Neutrophil (primary cell): ENCODE measurements at regions not wholly inside any gene's neighbourhood (a gene's known extent, or its start where the extent isn't known, plus 50 kb on each side); places are given as distances from the start of the nearest gene placed in this dataset.

Experiments used
- H3K27ac ChIP-seq: fragments of 200-600 bp; sonication (generic); 2 replicates; pipeline ENCODE4 v1.5.1; 2016; ENCODE audit warnings: mild to moderate bottlenecking, moderate library complexity
- H3K27me3 ChIP-seq: fragments of 200-600 bp; sonication (generic); 2 replicates; pipeline ENCODE4 v1.6.0; 2016; ENCODE audit warnings: mild to moderate bottlenecking
- H3K36me3 ChIP-seq: fragments of 200-600 bp; sonication (generic); 2 replicates; pipeline ENCODE4 v1.5.1; 2017
- H3K4me1 ChIP-seq, 2 experiments: fragments of 200-600 bp in 1 of 2; sonication (generic) in 1 of 2; 1 replicate in 1 of 2; 2 replicates in 1 of 2; pipeline versions ENCODE4 v1.5.1 to v1.6.1; 2013 to 2016; ENCODE audit warnings: low read depth in 1 of 2, low read length in 1 of 2, mild to moderate bottlenecking in 1 of 2, moderate library complexity in 1 of 2; ENCODE audit not compliant: control insufficient read depth in 1 of 2, insufficient read depth in 1 of 2
- H3K4me3 ChIP-seq, 2 experiments: fragments of 200-600 bp in 1 of 2; sonication (generic) in 1 of 2; 1 replicate in 1 of 2; 2 replicates in 1 of 2; pipeline ENCODE4 v1.5.1; 2013 to 2016; ENCODE audit warnings: low read depth in 1 of 2, low read length in 1 of 2, mild to moderate bottlenecking in 1 of 2, moderate library complexity in 1 of 2
- H3K9me3 ChIP-seq: fragments of 200-600 bp; sonication (generic); 2 replicates; pipeline ENCODE4 v1.5.1; 2016
- TF ChIP-seq, protein P1 (sequence below): fragments of 200-600 bp; sonication (generic); IDR thresholded peaks from 2 replicates; pipeline ENCODE4 v1.5.1; 2016; ENCODE audit warnings: antibody characterized with exemption

DNA sequence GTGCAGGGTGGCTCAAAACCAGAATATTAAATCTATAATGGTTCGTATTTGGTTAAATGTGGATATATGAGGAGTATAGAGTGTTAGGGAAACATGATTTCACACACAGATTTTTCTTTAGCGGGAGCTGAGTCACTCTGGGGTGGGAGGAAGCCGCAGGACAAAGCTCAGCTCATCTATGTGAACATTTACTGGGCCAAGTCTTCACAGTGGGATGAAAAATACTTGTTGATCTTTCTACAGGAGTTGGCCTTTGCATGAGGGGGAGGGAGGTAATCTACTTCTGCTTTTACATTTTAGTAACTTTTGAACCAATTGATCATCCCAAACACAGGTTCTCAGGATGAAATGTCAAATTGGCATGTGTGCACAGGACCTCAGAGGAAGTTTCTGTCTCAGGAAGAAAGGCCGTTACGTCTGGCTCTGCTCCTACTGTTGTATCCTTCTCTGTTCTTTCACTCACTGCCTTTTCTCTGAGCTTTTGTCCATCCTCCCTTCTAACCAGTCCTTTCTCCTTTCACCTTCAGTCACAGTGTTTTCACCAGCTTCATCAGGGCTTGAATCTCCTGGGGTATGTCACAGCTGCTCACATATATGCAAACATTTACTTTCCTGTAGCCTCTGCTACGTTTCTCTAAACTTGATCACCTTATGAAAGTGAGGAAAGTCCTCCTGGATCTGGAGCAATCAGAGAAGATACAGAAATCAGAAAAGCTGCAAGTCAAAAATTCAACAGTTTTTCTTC, 943.3 kb upstream of the FANCL start:
- H3K9me3 ChIP-seq, result no peaks in the 10 kb centered on the region
- no peak overlapping the region for H3K4me3 ChIP-seq
- no peaks in the 10 kb centered on the region for H3K27me3 ChIP-seq
- no peaks in the 10 kb centered on the region for H3K36me3 ChIP-seq
- H3K27ac ChIP-seq, result no peak overlapping the region
- TF ChIP-seq, protein P1, sequence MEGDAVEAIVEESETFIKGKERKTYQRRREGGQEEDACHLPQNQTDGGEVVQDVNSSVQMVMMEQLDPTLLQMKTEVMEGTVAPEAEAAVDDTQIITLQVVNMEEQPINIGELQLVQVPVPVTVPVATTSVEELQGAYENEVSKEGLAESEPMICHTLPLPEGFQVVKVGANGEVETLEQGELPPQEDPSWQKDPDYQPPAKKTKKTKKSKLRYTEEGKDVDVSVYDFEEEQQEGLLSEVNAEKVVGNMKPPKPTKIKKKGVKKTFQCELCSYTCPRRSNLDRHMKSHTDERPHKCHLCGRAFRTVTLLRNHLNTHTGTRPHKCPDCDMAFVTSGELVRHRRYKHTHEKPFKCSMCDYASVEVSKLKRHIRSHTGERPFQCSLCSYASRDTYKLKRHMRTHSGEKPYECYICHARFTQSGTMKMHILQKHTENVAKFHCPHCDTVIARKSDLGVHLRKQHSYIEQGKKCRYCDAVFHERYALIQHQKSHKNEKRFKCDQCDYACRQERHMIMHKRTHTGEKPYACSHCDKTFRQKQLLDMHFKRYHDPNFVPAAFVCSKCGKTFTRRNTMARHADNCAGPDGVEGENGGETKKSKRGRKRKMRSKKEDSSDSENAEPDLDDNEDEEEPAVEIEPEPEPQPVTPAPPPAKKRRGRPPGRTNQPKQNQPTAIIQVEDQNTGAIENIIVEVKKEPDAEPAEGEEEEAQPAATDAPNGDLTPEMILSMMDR, result no peak
- no peaks in the 10 kb centered on the region for H3K4me1 ChIP-seq

DNA sequence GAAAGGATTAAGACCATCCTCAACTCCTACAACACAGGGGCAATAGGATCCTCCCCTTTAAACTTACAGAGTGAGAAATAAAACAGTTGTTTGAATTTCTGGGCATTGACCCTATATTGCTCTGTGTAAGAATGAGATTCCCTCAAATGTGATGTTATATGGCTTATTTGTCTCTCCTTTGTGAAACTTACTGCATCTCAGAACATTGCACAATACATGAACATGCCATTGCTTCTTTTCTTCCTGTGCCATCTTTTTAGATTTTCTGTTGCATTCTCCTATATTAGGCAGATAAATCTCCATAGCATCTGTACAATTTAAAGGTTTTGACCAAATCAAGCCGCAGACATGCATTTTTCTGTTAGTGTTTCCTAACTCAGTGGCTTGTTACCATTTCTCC, 941.9 kb upstream of the FANCL start:
- no peaks in the 10 kb centered on the region for H3K4me1 ChIP-seq
- H3K36me3 ChIP-seq, result no peaks in the 10 kb centered on the region
- H3K4me3 ChIP-seq, result no peak overlapping the region
- TF ChIP-seq, protein P1, result no peak
- no peaks in the 10 kb centered on the region for H3K9me3 ChIP-seq
- no peak overlapping the region for H3K27ac ChIP-seq
- H3K27me3 ChIP-seq, result no peaks in the 10 kb centered on the region

DNA sequence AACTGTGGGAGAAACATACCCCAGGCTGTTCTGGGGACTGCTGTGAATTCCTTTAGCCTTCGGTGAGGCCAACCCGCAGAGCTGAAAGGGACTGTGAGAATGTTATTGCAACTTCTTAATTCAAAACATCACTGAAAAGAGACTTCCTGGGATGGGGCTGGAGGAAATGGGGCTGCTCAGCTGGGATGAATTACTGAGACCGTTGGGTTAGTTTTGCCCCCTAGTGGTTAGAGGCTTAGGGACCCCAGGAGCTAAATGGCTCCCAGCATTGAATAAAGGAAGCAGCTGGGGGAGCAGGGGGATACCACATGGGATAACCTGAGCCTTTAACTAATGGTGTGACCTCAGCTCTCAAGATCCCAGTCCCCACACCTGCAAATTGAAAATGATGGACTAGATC, 941.1 kb upstream of the FANCL start:
- no peaks in the 10 kb centered on the region for H3K36me3 ChIP-seq

DNA sequence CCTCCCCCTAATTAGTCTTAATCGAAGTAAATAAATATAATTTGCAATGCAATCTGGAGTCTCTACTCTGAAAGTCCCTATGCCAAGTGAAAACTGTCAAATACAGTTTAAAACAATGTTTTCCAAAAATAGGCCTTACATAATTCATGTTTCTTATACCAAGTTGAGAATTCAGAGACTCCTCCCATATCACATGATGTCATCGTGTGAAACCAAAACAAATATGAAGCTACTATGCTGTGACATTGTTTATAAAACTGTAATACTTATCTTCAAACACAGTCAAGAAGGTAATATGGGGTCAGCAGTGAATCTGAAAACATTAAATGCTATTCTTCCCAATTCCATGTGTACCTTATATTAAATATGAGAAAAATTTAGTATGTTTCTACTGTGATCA, 940.2 kb upstream of the FANCL start:
- no peaks in the 10 kb centered on the region for H3K36me3 ChIP-seq
- H3K4me1 ChIP-seq, result no peaks in the 10 kb centered on the region
- H3K27me3 ChIP-seq, result no peaks in the 10 kb centered on the region
- H3K27ac ChIP-seq, result no peak overlapping the region
- H3K4me3 ChIP-seq, result no peak overlapping the region
- TF ChIP-seq, protein P1, result no peak
- H3K9me3 ChIP-seq, result no peaks in the 10 kb centered on the region

More for the DNA sequence above, 941.1 kb upstream of the FANCL start:
- TF ChIP-seq, protein P1, result no peak
- no peaks in the 10 kb centered on the region for H3K27me3 ChIP-seq
- no peak overlapping the region for H3K27ac ChIP-seq
- H3K9me3 ChIP-seq, result no peaks in the 10 kb centered on the region
- H3K4me3 ChIP-seq, result no peak overlapping the region
- no peaks in the 10 kb centered on the region for H3K4me1 ChIP-seq

DNA sequence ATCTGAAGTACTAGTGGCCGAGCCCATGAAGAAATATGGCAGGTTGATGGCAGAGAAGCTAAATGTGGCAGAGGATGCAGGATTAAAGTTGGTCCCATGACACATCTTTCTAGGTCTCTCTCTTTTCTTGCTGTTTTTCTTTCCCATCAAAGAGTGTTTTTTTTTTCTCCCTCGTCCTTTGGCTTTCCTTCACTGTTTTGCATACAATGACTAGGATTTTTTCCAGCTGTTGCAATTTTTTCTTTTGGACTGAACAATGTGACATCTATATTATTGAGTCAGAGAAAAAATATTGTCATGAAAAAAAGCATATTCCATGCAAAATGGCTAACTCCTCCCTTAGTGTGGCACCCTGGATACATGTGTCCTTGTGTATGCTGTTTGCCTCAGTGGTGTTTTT, 939.5 kb upstream of the FANCL start:
- Histone ChIP-seq H3K4me1 (no peaks in the 10 kb centered on the region), H3K36me3 (no peaks in the 10 kb centered on the region), H3K4me3 (no peak overlapping the region), H3K9me3 (no peaks in the 10 kb centered on the region), H3K27ac (no peak overlapping the region), H3K27me3 (no peaks in the 10 kb centered on the region)
- TF ChIP-seq, protein P1, result no peak
